ENCODE measurements at regions not wholly inside any gene's neighbourhood (a gene's known extent, or its start where the extent isn't known, plus 50 kb on each side); places are given as distances from the start of the nearest gene placed in this dataset.

GRCh38 chr4:15151033-15151432 is 148.8 kb downstream of the CPEB2 start:
- FAIRE-seq (no peak), DNase-seq (ENCODE audit: low read depth) (no peak)
- Mint-ChIP-seq H3K36me3 (ENCODE audit: low read depth, unreplicated experiment) (peaks cover 2% of the 10 kb centered on the region), H3K4me3 (ENCODE audit: unreplicated experiment) (no peak overlapping the region), H3K9me3 (ENCODE audit: unreplicated experiment) (peaks cover under 1% of the 10 kb centered on the region), H3K27ac (ENCODE audit: unreplicated experiment) (no peak overlapping the region), H3K27me3 (ENCODE audit: low read depth, unreplicated experiment) (no peaks in the 10 kb centered on the region), H3K4me1 (ENCODE audit: low read depth, unreplicated experiment) (peaks cover 41% of the 10 kb centered on the region)
- Histone ChIP-seq H3K4me2 (ENCODE audit: low read length) (no peak overlapping the region), H3K79me2 (ENCODE audit: insufficient read depth, low read length) (no peaks in the 10 kb centered on the region), H3K36me3 (ENCODE audit: insufficient read depth, low read length) (no peaks in the 10 kb centered on the region), H3K9ac (ENCODE audit: low read length) (no peak overlapping the region), H3K27me3 (ENCODE audit: insufficient read depth, low read length) (no peaks in the 10 kb centered on the region), H3K4me1 (ENCODE audit: insufficient read depth, low read length) (peaks cover 19% of the 10 kb centered on the region), H3K27ac (ENCODE audit: low read depth, low read length) (no peak overlapping the region), H3K9me3 (ENCODE audit: insufficient read depth, low read depth, low read length) (no peaks in the 10 kb centered on the region), H2AFZ (ENCODE audit: low read depth, low read length) (no peak overlapping the region), H4K20me1 (ENCODE audit: insufficient read depth, low read length) (no peaks in the 10 kb centered on the region), H3K4me3 (ENCODE audit: insufficient read depth, low read depth, low read length) (no peak overlapping the region)
- TF ChIP-seq EZH2 (IDR thresholded peaks at IDR 0.05; ENCODE audit: insufficient read depth, low read length) (no peak), CTCF (IDR thresholded peaks at IDR 0.05; ENCODE audit: insufficient read depth, low read depth, low read length) (no peak)

- Histone ChIP-seq H3K27me3 (ENCODE audit: insufficient read depth, low read length) (no peaks in the 10 kb centered on the region), H3K36me3 (ENCODE audit: insufficient read depth, low read length) (no peaks in the 10 kb centered on the region), H3K9me3 (ENCODE audit: insufficient read depth, low read depth, low read length) (no peaks in the 10 kb centered on the region), H4K20me1 (ENCODE audit: insufficient read depth, low read length) (no peaks in the 10 kb centered on the region), H3K4me2 (ENCODE audit: low read length) (peak overlapping the region; percentile 15), H3K79me2 (ENCODE audit: insufficient read depth, low read length) (no peaks in the 10 kb centered on the region), H3K4me3 (ENCODE audit: insufficient read depth, low read depth, low read length) (no peak overlapping the region), H3K27ac (ENCODE audit: low read depth, low read length) (no peak overlapping the region), H3K9ac (ENCODE audit: low read length) (no peak overlapping the region), H3K4me1 (ENCODE audit: insufficient read depth, low read length) (peaks cover 15% of the 10 kb centered on the region), H2AFZ (ENCODE audit: low read depth, low read length) (no peak overlapping the region)
- no peak overlapping the region for H3K4me3 Mint-ChIP-seq (ENCODE audit: unreplicated experiment)
- no peaks in the 10 kb centered on the region for H3K27me3 Mint-ChIP-seq (ENCODE audit: low read depth, unreplicated experiment)
- H3K9me3 Mint-ChIP-seq (ENCODE audit: unreplicated experiment), result peaks cover 2% of the 10 kb centered on the region
- TF ChIP-seq EZH2 (IDR thresholded peaks at IDR 0.05; ENCODE audit: insufficient read depth, low read length) (no peak), CTCF (IDR thresholded peaks at IDR 0.05; ENCODE audit: insufficient read depth, low read depth, low read length) (no peak)
- peaks cover 2% of the 10 kb centered on the region for H3K36me3 Mint-ChIP-seq (ENCODE audit: low read depth, unreplicated experiment)
- no peak overlapping the region for H3K27ac Mint-ChIP-seq (ENCODE audit: unreplicated experiment)
- no peak for DNase-seq (ENCODE audit: low read depth)
- peaks cover 23% of the 10 kb centered on the region for H3K4me1 Mint-ChIP-seq (ENCODE audit: low read depth, unreplicated experiment)
- no peak for FAIRE-seq
Measured at GRCh38 chr4:15153662-15154061, 151.4 kb downstream of the CPEB2 start.

GRCh38 chr4:15158406-15159091 is 156.3 kb downstream of the CPEB2 start:
- Mint-ChIP-seq H3K9me3 (ENCODE audit: unreplicated experiment) (peaks cover 2% of the 10 kb centered on the region), H3K36me3 (ENCODE audit: low read depth, unreplicated experiment) (no peaks in the 10 kb centered on the region), H3K27me3 (ENCODE audit: low read depth, unreplicated experiment) (no peaks in the 10 kb centered on the region), H3K27ac (ENCODE audit: unreplicated experiment) (no peak overlapping the region), H3K4me3 (ENCODE audit: unreplicated experiment) (no peak overlapping the region), H3K4me1 (ENCODE audit: low read depth, unreplicated experiment) (peaks cover 9% of the 10 kb centered on the region)
- Histone ChIP-seq H3K27me3 (ENCODE audit: insufficient read depth, low read length) (no peaks in the 10 kb centered on the region), H3K4me3 (ENCODE audit: insufficient read depth, low read depth, low read length) (no peak overlapping the region), H3K9ac (ENCODE audit: low read length) (no peak overlapping the region), H3K27ac (ENCODE audit: low read depth, low read length) (no peak overlapping the region), H4K20me1 (ENCODE audit: insufficient read depth, low read length) (no peaks in the 10 kb centered on the region), H3K4me1 (ENCODE audit: insufficient read depth, low read length) (no peaks in the 10 kb centered on the region), H2AFZ (ENCODE audit: low read depth, low read length) (no peak overlapping the region), H3K9me3 (ENCODE audit: insufficient read depth, low read depth, low read length) (no peaks in the 10 kb centered on the region), H3K36me3 (ENCODE audit: insufficient read depth, low read length) (no peaks in the 10 kb centered on the region), H3K4me2 (ENCODE audit: low read length) (no peak overlapping the region), H3K79me2 (ENCODE audit: insufficient read depth, low read length) (no peaks in the 10 kb centered on the region)
- no peak for TF ChIP-seq EZH2 (IDR thresholded peaks at IDR 0.05; ENCODE audit: insufficient read depth, low read length)
- TF ChIP-seq CTCF (IDR thresholded peaks at IDR 0.05; ENCODE audit: insufficient read depth, low read depth, low read length), result no peak
- FAIRE-seq (no peak), DNase-seq (ENCODE audit: low read depth) (no peak)

Data from astrocyte (in vitro differentiated cells and primary cell).